Pons (tissue), 1 donor: ENCODE measurements at regions not wholly inside any gene's neighbourhood (a gene's known extent, or its start where the extent isn't known, plus 50 kb on each side); places are given as distances from the start of the nearest gene placed in this dataset.

Experiments
- DNase-seq: peaks from one replicate; pipeline ENCODE4 v3.0.0-alpha.2; 2016; ENCODE audit warnings: low spot score

GRCh38 chr2:217440000-217440399 is 562.8 kb downstream of the TNS1 start:
- DNase-seq = no peak

- DNase-seq = no peak
Measured at GRCh38 chr2:217438821-217439220, 564.0 kb downstream of the TNS1 start.

- no peak for DNase-seq
Measured at GRCh38 chr2:217438136-217438535, 564.7 kb downstream of the TNS1 start.

GRCh38 chr2:217437290-217437870 is 565.4 kb downstream of the TNS1 start:
- no peak for DNase-seq

- no peak for DNase-seq
Measured at GRCh38 chr2:217436386-217436785, 566.4 kb downstream of the TNS1 start.

GRCh38 chr2:217434180-217434975 is 568.4 kb downstream of the TNS1 start:
- DNase-seq = peak; percentile 97

GRCh38 chr2:217433522-217433921 is 569.3 kb downstream of the TNS1 start:
- no peak for DNase-seq

DNA sequence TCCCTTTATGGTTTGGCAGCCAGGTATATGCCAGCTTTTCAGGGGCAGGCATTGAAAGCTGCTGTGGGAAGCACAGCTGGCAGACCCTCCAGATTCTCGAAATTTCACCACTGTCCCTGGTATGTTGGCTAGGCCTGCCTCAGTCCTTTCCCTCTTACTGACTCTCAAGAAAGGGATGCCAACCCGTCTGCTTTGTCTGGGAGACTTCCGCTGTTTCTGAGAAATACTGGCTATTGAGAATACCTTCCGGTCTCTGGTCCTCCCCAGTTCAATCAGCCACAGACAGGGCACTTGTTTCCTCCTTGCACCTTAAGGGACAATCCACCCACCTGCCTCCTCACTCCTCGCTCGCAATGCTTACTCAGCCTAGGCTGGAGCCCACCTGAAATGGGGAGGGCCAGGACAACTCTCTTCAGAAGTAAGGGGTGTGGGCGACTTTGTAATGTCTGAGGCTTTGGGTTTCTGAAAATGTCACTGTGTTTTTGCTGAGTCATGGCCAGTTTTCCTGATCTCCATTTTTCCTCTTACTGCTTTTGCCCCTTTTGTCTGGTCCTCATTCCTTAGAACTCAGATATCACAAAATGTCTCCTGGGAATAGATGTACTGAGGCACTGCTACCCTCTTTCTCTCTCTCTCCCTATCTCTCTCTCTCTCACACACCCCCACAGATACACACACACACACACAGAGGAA is 571.1 kb downstream of the TNS1 start:
- DNase-seq = no peak

DNA sequence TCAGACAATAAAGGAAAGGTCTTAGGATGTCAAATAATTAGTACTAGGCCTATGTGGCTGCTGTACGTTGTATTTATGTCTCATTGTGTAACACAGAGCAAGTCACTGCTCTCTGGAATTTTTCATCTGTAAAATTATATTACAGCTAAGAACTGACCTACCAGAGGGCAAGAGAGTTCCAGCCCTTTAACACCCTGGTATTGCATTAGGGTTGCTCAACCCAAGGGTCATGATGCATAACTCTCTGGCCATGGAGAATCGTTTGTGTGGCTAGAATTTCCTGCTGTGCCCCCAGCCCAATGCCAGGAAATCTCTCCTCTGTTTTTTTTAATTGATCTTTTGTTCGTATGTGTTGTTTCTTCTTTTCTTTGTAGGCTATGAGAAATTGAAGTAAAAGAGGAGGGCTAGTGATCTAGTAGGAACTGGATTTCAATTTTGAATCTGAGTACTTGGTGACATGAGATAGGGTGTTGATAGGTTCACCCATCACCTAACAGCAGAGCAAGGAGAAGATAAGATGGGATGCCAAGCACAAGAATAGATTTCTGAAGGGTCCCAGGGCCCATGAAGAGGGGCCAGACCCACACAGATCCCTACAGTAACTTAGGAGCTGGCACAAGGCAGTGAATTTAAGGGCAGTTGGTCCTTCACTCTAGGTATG is 571.2 kb upstream of the TNP1 start:
- no peak for DNase-seq

GRCh38 chr2:217429981-217430500 is 570.2 kb upstream of the TNP1 start:
- DNase-seq = no peak

DNA sequence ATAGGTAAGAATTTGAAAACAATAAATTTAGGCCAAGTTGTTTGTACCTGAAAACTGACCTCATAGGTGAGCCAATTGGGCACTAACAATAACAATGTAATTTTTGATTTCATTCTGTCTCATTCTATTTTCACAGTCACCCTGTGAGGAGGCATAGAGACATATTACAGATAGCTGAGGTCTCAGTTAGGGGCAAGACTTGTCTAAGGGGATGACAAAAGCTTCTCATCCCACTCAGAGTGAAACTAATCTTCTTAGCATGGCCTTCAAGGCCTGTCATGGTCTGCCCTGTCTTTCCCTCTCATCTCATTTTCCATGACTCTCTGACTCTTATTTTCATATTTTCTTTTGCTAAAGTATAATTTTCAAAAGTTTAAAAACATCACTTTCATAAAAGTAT is 562.0 kb upstream of the TNP1 start:
- no peak for DNase-seq

GRCh38 chr2:217420854-217421253 is 561.0 kb upstream of the TNP1 start:
- DNase-seq = no peak

- no peak for DNase-seq
Measured at GRCh38 chr2:217419055-217419671, 559.3 kb upstream of the TNP1 start.

DNA sequence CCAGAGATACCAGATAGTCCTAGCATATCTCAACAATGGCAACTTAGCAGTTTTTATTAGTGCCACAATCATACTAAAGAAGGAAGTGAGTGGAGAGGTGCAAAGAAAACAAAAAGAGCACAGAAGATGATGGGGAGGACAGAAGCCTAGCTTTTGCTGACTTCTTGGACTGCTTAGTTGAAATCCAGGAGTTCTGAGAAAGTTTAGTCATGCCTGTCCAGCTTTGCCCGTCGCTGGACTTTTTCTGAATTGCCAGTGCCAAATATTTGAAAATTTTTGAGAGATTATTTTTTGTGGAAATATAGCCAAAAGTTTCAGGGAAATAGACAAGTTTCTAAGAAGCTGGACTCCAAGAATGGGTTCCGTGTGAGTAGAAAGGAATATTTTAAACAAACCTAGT is 558.7 kb upstream of the TNP1 start:
- no peak for DNase-seq

GRCh38 chr2:217418090-217418489 is 558.2 kb upstream of the TNP1 start:
- no peak for DNase-seq

DNA sequence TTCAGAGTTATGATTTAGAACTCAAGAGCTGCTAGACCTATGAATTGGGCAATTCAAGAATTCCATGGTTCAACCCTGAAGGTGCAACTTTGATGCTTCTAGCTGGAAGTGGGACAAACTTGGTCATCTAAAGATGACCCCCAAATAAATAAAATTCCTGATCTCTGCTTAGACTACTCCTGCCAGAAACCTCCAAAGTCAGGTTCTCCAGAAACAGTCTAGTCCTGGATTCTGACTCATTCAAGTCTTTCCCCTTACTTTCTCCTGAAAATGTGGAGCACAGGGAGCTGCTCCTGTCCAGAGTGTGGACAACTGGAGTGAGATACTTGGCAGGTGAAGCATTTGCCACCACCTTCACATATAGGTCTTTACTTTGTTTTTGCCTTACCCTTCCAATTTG is 557.7 kb upstream of the TNP1 start:
- no peak for DNase-seq

GRCh38 chr2:217415316-217415715 is 555.5 kb upstream of the TNP1 start:
- DNase-seq = no peak

DNA sequence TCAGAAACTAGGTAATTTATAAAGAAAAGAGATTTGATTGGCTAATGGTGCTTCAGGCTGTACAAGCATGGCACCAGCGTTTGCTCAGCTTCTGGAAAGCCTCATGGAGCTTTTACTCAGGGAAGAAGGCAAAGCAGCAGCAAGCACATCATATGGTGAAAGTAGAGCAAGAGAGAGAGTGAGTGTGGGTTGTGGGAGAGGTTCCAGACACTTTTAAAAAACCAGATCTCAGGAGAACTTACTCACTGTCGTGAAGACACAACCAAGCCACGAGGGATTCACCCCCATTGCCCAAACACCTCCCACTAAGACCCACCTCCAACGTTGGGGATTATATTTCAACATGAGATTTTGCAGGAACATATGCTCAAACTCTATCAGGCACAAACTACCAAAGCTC is 554.6 kb upstream of the TNP1 start:
- no peak for DNase-seq

DNA sequence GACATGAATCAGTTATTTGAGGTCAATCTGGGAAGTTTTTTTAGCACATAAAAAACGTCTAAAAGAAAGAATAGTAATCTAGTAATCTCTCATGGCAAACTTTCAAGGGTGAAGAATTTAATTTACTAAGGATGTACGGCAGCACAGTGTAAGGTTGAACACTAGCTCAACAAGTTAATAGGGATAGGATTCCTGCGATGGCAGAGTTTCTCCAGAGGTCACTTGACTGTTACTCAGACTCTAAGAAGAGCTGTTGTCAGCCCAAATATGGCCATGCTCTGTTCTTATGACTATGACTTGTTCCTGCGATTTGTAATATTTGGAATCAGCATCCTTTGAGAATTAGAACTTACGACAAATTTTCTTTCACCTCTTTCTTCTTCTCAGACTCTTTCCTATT is 553.3 kb upstream of the TNP1 start:
- no peak for DNase-seq

DNA sequence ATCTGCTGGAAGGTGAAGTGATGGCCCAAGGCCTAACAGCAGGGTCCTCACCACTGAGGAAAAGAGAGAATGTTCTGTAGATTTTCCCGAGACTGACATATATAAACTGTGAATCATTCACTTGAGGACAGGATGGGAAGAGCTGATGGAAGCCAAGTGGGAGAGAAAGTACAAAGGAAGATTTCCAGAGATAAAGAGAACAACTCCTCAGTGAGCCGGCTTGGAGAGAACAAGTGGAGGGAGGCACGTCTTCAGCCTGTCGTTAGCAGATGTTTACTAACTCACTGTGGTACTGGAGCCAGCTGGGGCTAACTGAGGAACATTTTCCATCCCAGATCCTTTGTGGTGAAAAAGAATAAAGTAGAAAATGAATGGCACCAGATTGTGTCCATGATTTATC is 552.9 kb upstream of the TNP1 start:
- no peak for DNase-seq

- no peak for DNase-seq
Measured at GRCh38 chr2:217412277-217412676, 552.4 kb upstream of the TNP1 start.

GRCh38 chr2:217410681-217410960 is 550.8 kb upstream of the TNP1 start:
- no peak for DNase-seq
